HuH-7.5 (cell line): ENCODE measurements at regions not wholly inside any gene's neighbourhood (a gene's known extent, or its start where the extent isn't known, plus 50 kb on each side); places are given as distances from the start of the nearest gene placed in this dataset.
A peak's percentile ranks its signal among the peaks of the same experiment; 100 is the strongest.

Experiments
- DNase-seq: peaks from one replicate; pipeline ENCODE4 v3.0.0; 2011; ENCODE audit warnings: low spot score

- no peak for DNase-seq
These were observed 256.4 kb downstream of the FZD1 start for GRCh38 chr7:91520645-91521044.

DNA sequence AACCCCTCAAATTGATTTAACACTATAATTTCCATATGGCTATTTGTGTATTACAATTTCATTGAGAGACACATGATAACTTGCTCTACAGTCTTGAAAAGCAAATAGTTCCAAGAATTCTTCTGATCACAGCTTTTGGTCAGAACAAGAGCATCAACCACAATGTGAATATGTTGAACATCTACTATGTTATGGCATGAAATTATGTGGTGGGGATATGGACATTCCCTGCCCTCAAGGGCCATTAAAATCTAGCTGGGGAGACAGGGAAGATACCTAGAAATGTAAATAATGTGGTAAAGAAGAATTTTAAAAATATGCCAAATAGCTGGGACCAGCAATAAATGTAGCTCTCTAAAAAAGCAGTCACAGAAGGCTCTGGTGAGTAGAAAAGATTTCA, 262.2 kb downstream of the FZD1 start:
- DNase-seq, result no peak

DNA sequence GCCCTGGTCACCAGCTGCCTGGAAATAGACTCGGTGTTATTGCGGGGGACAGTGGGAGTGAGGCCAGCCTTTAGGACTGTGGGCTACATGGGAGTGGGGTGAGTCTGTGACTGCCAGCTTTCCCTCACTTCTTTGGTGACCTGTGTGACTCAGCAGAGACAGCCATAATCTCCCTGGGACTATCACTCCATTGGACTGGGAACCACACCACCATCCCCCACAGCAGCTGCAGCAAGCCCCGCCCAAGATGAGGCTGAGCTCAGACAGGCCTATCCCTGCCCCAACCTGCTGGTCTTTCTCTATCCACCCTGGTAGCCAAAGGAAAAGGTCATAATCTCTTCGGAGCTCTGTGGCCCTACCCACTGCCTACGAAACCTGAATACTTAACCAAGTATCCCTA, 263.2 kb downstream of the FZD1 start:
- no peak for DNase-seq

DNA sequence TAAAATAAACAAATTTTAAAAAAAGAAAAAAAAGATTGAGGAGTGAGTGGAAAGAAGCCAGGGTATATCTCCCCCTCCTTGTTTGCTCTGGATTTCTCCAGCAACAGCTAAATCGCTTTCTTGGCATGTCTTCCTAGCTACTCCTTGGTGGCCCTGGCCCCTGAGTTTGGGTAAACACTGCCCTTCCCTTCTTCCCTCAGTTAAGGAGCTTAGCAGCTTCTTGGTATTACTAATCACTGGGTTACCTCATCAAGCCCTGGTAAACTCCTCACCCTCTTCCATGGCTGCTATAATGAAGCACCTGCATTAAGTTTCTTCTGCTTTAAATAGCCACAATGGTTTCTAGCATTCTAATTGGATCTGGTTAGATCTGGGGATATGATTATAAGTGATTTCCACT, 269.8 kb downstream of the FZD1 start:
- no peak for DNase-seq

GRCh38 chr7:91537260-91538152, 273.3 kb downstream of the FZD1 start:
- no peak for DNase-seq

GRCh38 chr7:91541641-91542040, 277.4 kb downstream of the FZD1 start:
- no peak for DNase-seq

- DNase-seq, result no peak
These were observed 279.4 kb downstream of the FZD1 start for GRCh38 chr7:91543646-91544045.

- DNase-seq, result no peak
These were observed 285.6 kb downstream of the FZD1 start for GRCh38 chr7:91549878-91550277.

DNA sequence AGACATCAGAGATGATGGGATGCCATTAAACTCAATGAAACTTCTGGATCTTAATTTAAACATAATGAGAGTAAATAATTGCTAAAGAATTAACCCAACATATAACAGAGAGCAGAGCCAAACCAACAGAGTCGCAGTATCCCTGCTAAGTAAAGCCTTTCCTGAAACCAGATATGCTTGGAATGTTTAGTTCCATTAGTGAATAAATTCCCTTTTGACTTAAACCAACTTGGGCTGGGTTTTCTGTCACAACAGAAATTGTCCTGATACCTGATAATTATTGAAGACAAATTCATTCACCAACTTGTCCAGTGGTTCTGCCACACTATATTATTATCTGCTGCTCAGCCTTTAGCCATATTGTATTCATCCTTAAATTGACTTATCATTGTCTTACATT, 286.7 kb downstream of the FZD1 start:
- DNase-seq, result no peak

- DNase-seq, result no peak
These were observed 287.3 kb downstream of the FZD1 start for GRCh38 chr7:91551377-91552175.

GRCh38 chr7:91553410-91553895, 289.2 kb downstream of the FZD1 start:
- no peak for DNase-seq

DNA sequence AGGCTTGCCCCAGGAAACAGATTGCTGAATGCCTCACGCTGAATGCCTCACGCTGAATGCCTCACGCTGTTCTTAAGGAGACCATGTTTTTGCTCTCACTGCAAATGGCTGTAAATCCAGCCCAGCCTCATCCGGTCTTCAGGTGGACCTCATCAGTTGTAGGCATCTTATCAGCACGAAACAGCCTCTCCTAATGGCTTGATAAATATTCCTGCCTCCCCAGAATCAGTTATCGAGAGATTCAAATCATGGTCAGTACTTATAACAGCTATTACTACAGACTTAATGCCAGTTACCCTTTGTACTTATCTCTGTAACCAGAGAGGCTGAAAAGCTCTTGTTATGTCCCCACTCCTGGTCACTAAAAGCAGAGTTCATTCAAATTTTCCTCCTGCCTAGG, 290.6 kb downstream of the FZD1 start:
- DNase-seq, result no peak

- no peak for DNase-seq
These were observed 292.0 kb downstream of the FZD1 start for GRCh38 chr7:91556239-91556638.

GRCh38 chr7:91556956-91557650, 292.9 kb downstream of the FZD1 start:
- no peak for DNase-seq

DNA sequence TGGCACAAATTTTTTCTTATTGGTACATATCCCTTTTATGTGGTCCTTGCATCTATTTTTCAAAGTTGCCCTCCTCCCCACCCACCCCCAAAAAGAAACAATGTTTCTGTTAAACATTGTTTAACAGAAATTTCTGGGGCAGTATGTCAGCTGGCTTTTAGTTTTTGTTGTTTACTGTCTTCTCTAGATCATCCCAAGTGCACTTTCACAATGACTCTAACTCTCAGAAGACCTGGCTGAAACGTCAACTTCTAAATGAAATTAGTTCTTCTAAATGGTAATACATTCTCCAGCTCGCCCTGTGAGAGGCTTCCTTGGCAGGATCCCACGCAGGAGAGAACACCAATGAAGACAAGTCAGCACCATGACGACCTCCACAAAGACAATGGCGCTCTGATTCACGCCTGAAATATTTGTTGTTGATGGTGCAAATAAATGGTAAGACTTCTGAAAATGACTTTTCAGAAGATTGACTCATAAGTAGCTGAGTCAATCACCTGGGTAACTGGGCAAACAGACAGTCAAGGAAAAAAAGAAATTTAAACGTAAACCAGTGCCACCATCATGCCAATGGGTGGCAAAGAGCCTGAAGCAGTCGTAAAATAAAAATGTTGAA, 293.7 kb downstream of the FZD1 start:
- no peak for DNase-seq

DNA sequence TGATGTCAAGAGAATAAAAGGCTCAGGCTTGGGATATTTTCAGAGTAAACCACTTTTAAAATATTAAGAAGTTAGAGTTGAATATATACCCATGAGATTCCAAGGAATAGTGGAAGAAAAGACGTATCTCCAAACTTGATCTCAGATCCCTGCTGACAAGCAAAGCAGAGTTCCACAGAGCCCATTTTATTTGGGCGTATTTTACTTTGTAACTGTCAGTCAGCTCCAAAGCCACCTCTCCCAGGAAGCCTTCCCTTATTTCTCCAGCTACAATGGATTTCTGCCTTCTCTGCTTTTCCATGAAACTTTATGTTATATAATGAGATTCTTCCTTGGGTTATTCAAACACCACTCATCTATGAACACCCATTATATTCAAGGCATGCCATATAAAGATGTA, 295.7 kb downstream of the FZD1 start:
- no peak for DNase-seq

DNA sequence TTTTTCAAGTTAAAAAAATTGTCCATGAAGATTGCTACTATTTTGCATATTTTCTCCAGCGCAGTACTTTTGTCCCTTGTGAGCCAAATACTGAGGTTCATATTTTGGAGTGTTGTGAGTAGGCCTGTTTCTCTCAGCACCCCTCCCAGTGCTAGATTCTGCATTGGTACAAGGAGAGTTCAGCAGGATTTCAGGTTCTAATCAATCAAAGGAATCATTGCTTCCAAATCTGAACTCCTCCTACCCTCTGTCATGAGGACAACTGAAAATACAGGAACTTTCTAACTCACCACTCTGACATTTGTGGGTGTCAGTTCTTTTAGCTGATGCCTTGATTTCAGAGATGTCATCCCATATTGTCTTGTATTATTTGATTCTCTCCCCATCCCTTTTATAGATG, 299.9 kb downstream of the FZD1 start:
- no peak for DNase-seq

- DNase-seq, result no peak
These were observed 300.3 kb downstream of the FZD1 start for GRCh38 chr7:91564541-91564940.

- peak; percentile 25 for DNase-seq
These were observed 301.5 kb downstream of the FZD1 start for GRCh38 chr7:91565499-91566401.

GRCh38 chr7:91566402-91566732, 302.1 kb downstream of the FZD1 start:
- DNase-seq, result no peak
